ENCODE measurements at regions not wholly inside any gene's neighbourhood (a gene's known extent, or its start where the extent isn't known, plus 50 kb on each side); places are given as distances from the start of the nearest gene placed in this dataset.

DNA sequence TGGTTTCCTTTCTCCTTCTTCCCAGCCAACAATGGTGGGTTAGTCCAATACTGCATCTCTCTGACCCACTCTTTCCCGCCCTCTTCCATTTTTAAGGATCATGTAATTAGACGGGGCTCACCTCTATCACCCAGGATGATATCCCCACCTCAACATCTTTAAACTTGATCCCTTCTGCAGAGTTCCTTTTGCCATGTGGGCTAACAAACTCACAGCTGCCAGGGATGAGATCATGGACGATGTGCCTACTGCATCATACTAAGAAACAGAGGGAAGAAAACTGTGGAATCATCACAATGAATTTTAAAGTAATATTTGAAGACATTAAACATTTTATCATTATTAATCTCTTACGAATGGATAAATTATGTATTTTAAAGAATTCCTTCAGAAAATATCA lies 183.5 kb downstream of the RDH14 start:
- no peak for DNase-seq

DNA sequence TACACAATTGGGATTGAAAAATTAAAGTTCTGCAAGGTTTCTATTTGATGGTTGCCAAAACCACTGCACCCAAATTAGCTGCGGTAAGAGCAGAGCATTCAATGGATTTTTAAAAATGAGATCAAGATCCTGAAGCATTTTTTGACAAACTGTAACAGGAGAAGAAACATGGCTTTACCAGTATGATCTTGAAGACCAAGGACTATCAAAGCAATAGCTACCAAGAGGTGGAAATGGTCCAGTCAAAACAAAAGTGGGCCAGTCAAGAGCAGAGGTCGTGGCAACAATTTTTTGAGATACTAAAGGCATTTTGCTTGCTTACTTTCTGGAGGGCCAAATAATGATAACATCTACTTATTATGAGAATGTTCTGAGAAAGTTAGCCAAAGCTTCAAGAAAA lies 186.8 kb downstream of the RDH14 start:
- DNase-seq = no peak

DNA sequence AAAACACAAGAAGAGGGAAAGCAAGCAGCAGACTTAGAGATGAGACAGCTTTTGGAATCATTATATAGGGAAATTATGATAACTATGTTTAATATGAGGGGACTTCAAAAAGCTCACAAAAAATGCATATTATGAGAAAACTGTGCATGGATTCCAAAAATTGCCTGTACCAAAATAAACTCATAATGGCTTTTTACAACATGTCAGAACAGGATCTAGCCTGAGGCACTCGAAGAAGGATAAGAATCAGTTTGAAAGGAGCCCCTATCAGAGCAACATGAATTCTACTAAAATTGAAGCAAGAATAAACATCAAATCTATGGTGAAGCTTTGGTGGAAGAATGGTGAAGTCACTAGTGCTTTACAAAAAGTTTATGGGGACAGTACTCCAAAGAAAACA lies 187.4 kb downstream of the RDH14 start:
- DNase-seq = no peak

DNA sequence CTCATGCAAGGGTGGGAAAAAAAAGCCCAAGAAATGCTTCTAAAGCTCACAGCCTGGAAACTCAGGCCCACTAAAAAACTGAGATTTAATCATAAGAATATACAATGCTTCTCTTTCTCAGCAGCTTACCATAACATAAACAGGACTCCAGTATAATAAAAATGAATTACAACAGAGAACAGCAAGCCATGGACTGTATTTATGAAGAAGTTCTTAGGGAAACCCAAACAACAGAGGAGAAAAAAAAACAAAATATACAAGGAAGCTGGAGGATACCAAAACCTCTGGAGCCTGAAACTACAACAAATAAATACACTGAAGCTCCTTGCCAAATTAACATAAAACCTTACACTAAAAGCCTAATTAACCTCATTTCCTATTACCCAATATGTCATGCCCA lies 187.8 kb downstream of the RDH14 start:
- DNase-seq = no peak

DNA sequence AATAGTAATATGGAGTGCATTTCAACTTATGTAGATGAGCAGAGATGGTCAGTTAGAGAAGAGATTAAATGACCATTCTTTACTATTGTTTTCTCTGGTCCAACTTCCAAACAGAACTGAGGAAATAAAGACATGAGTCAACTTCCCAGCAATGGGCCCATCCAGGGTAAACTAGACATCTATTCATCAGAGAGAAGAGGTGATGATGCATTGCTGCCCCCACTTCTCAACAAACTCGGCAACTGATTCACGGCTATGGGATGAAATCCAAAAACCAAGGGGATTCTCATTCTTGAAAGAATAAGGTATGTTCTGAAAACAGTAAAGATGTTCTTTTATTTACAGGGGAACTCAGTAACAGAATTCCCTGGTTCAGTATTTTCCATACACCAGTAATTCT lies 190.7 kb downstream of the RDH14 start:
- DNase-seq = no peak

DNA sequence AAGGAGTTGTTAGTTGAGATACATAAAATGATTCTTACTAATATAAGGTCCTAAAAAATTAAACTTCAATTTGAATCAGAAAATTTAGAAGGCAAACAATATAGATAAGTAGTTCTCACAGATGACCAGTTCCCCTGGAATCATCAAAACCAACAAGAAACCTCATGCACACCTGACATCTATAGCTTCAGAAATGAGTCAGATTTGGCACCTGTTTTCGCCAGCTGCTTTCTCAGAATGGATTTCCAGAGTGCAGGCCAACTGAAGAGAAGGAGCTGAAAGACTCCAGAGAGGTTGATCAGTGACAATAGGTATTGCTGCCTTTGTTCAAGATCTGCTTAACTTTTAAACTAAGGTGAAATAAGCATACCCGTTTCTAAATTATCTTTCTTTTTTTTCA lies 192.4 kb downstream of the RDH14 start:
- DNase-seq = no peak

DNA sequence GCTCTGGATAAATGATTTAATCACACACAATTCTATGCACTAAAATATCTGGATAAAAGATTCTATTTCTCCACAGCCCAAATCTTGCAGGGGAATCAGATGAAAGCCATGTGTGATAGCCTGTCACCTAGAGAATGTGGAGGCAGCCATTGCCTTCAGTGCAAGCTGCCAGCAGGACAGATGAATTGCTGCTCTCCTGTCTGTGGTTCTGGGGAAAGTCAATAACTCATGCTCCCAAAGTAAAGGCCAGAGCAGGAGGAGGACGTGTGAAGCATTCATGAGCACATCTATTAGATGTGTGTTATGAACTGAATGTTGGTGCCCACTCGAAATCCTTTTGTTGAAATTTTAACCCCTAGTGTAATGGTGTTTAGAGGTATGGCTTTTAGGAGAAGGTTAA lies 195.1 kb downstream of the RDH14 start:
- DNase-seq = no peak

DNA sequence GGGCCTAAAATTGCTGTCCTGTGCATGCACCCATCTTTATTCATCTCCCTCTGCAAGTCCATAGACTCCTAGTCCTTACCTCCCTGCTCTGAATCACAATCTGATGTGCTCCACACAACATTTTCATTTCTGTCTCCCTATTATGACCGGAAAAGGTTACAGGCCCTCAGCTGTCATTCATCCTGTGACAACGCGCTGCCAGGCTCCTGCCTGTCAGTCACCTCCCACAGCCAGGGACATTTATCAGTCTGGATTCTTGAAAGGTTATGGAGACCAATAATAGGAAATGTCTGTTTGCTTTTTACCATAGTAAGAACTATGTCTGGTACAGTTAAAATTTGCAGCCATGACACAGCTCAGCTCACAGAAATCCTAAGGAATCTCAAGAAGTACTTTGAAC lies 197.1 kb downstream of the RDH14 start:
- no peak for DNase-seq

DNA sequence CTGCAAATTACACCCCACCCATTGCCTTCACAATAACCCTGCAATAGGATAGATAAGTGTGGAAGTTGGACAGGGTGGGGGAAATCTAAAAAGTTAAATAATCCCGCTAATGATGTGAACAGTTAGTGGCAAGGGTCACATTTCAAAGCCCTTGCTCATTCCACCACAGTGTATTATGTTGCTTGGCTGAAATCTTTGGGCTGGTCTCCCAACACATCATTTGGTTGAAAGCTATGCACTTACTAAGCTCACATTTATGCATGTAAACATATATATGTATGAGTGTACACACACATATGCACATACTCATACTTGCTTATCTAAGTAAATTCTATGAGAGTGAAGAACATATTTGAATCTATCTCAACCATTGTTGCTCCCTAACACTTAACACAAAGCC lies 197.8 kb downstream of the RDH14 start:
- no peak for DNase-seq

DNA sequence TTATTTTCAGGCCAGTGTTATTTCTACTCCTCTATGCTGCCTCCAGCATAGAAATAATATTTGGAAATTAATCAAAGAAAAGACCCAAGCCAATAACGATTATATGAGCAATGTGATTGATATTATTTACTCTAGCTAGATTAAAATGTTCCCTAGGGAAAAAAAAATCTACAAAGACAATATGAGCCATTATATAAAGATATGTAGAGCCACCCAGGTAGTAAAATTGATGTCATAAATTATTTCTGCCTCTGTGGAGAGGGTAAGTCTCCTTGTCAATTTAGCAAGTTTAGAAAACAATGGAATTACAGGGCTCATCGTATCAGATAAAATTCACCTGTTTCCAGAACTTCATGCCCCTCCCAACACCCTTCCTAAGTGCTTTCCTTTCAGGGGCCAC lies 202.9 kb downstream of the RDH14 start:
- no peak for DNase-seq

DNA sequence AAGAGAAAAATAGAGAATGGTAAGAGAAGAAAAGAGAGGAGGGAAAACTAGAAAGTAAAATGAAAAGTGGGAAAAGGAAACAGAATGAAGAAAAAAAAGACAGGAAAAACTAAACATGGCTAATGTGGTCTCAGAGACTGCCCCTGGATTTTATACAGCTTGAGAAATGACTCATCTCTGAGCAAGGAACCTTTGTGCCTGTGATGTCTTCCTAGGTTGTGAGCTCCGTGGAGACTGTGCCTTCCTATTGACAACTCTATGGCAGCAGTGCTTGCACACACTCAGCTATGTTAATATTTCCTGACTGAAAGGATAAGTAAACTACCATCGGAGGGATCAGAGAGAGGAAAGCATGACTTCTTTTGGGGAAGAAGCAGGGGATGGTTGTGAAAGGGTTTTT lies 203.8 kb downstream of the RDH14 start:
- no peak for DNase-seq

DNA sequence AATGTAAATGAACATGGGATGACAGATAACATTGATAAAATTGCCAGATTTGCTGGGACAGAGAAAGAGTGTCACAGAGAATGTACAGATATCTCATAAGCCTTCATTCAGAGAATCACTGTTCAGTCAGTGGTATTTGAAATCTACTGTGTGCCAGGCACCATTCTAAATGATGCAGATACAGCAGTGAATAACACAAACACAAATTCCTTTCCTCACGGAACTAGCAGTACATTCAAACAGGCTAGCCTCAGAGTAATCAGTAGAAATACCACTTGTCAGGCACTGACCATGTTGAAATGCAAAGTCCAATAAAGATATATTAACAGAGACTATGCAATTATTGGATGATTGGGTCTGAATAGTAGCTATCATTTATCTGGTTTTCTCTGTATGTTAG lies 211.0 kb downstream of the RDH14 start:
- no peak for DNase-seq

DNA sequence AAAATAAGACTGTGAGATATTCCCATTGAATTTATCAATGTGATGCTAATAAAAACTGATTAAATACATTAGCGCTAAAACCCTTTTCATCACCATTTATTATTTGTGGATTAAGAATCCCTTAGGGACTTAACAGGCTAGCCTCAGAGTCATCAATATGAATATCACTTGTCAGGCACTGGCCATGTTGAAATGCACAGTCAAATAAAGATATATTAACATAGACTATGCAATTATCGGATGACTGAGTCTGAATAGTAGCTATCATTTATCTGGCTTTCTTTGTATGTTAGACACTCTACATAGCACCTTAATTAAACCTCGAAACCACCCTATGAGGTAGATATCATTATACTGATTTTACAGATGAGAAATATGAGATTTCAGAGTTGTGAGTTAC lies 213.6 kb downstream of the RDH14 start:
- no peak for DNase-seq

DNA sequence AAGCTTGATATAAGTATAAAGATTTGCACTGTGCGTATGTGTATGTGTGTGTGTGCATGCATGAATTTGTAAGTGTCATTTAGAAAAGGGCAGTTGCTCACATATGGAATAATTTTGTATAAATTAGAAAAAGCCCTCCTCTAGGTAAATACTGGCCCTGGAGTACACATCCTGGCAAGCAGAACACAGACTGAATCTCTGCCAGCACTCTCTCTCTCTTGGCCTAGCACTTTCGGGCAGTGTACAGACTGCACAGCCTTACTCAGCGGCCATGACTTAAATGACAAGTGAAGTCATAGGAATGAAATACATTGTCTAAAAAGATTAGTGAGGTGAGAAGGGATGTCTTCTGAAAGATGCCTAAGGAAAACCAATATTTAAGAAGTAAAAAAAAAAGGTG lies 214.1 kb downstream of the RDH14 start:
- no peak for DNase-seq

DNA sequence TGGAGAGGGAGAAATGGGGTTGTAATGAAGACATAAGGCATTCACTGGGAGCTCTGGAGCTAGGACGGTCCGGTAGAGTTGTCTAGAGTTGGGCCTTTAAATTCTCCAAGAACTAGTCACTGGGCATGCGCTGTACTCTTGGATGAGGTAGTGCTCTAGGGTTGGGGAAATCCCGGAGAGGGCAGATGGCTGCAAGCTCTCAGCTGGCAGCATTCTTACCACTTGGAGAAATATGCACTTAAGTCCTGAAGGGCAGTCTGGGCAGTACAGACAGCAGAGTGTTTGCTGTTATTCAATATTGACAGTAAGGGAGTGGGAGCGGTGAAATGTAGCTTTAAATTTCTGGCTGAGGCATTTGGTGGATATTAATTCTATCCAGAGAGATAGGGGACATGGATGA lies 214.6 kb downstream of the RDH14 start:
- no peak for DNase-seq

DNA sequence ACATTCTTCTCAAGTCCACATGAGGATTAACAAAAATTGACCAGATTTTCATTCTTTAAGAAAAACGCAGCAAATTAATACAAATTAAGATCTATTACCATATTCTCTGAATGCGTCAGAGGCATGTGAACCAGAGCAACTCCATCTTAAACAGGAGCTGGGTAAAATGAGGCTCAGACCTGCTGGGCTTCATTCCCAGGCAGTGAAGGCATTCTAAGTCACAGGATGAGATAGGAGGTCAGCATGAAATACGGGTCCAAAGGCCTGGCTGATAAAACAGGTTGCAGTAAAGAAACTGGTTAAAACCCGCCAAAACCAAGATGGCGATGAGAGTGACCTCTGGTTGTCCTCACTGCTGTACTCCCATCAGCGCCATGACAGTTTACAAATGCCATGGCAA lies 217.6 kb downstream of the RDH14 start:
- DNase-seq = no peak

DNA sequence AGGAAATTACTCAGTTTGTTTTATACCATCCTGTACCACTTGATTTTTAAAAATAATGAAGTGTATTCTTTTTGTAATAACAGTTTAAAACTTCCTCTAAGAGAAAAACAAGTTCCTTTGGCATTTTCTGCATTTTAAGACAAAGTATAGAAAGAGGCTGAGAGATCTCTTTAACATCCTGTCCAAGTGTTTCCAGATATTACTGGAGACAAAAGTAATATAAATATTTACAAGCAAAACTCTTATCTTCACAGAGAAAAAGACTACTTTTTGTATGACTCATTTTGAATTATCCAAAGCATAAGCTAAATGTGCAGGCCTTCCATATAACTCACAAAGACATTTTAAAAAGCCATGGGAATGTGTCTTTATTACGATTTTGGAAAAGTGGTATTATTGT lies 221.1 kb downstream of the RDH14 start:
- DNase-seq = no peak

DNA sequence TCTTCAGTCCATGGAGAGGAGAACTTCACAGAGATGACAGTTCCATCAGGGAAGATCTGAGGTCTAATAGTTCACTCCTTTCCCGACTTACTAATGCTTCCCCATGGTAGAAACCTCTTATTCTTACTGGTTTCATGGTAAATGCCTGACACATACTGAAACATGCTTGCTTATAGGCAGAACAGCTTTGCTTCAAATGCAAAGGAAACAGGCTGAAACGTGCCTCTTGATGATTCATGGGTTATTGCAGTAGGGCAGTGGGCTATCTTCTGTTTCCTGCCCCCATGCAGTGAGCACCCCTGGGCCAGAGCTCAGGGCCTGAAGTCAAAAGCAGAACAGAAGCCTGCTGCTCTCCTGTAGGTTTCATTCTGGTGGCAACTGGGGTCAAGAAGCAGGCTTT lies 223.5 kb downstream of the RDH14 start:
- DNase-seq = no peak

DNA sequence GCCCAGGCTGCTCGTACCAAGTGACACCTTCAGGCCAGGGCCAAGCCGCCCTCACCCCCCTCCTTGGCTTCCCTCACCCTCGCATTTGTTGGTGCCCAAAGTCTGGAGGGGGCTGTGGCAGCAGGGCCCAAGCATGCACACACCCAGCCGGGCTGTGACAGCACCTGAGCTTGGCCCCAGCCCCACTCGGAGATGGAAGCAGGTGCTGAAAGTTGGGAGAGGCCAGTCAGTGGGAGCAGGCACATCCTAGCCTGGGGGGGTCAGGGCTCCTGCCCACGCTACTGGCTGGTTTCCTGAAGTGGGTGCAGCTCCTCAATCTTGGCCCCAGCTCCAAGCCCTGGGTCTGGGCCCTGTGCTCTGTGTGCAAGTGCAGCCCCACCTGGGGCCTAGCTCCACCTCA lies 228.0 kb downstream of the RDH14 start:
- no peak for DNase-seq

DNA sequence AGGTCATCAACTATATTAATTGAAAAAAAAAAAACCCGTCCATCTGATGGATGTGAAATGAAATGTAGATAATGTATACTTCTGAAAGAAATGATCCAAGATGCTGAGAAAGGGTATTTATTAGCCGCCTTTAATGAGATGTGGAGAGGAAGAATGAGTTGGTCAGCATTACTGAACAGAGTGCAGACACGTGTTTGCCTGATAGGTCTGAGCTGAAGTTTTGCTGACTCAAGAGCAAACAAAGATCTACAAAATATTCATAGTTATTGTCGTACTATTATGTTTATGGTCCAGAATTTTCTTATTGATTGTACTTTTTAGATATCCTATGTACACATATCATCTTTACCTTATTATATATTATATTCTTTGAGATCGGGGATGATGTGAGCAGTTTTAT lies 235.3 kb downstream of the RDH14 start:
- DNase-seq = no peak

DNA sequence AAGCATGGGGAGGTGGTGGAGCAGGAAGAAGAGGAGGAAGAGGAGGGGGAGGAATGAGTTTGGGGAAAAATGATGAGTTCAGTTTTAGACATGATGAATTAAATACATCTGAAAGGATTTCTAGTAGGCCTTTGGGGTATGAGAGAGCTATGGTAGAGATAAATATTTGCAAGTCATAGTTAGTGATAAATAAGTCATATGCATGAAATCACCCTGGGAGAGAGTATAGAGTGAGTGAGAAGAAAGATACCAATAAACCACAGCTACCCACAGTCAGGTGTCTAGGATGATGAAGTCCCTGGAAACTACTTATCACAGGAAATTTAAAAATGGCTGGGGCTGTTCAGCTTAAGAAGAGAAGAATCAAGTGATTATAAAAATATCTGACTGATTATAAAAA lies 240.5 kb downstream of the RDH14 start:
- DNase-seq = no peak

DNA sequence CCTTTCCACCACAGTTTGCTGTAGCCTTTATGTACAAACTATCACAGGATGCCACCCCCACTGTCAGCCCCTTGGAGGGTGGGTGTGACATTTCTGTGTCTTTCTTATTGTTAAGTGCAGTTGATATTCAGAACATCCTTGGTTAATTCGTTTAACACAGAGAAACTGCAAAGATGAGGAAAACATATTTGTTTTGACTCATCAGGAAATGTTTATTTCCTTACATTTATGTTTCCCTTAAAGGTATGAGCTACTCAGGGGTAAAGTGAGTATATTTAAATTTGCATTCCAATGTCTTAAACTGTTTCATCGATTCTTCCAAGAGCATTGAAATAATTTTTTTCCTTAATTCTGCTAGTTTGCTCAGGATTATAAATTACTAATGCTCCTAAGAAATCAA lies 243.4 kb downstream of the RDH14 start:
- DNase-seq = no peak

DNA sequence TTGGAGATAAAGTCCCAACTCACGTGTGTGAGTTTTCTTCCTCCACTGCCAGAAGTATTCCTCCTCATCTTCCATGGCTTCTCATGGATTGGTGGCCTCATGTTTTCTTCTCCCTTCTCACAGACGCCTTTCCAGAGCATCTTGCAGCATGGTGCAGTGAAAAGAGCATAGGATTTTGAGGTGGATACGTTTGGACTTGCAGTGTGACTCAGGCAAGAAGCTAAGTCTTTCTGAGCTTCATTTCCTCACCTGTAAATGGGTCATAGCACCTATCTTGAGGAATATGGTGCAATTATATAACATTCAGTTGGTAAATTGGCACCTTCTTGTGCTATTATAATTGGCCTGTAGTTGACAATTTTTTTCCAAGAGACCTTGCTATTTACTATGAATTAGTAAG lies 247.6 kb downstream of the RDH14 start:
- DNase-seq = no peak

DNA sequence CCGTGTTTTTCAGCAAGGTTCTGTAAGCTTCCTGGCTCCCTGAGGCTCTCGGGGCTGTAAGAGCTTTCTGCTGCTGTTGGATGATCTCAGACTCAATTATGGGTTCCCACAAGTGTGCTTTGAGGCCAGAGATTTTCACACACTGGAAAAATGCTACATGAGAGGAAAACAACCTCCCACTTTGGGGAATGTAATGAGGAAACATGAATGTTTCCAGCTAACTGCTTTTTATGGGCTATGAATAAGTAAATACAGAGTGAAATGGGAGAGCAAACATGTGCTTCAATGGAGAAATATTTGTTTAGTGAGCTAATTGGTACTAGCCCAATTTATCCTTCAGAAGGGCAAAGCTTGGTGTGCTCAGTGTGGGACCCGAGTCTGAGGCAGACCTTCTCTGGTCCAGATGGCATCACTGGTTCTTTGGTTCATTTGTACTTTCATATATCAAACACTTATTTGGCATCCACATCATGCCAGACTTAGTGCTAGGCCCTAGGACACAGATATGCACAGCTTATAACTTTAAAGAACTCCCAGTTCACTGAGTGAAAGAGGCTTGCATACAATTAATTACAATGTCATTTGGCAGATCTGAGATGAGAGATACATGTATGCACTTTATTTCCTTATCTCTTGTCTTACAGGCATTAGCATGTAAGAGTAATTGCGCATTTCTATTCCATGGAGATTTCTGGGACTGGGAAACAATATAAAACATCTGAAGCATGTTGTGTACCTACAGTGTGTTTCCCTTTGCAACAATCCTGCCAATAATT lies 248.8 kb downstream of the RDH14 start:
- DNase-seq = no peak

DNA sequence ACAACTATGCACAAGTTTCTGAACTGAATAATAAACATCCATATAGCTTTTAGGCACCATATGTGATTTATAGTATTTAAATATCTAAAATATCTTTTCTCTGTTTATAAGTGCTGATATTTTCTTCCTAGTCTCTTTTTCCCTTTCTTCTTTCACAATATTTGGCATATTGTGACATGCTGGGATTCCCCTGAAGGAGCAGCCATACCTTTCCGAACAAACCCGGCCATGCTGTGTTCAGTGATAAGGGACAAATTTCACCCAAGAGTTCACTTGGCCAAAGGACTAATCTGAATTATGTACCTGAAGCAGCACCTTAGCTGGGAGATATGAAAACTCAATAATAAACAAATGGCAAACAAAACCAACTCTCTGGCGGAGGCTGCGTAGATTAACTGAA lies 250.8 kb downstream of the RDH14 start:
- DNase-seq = no peak

DNA sequence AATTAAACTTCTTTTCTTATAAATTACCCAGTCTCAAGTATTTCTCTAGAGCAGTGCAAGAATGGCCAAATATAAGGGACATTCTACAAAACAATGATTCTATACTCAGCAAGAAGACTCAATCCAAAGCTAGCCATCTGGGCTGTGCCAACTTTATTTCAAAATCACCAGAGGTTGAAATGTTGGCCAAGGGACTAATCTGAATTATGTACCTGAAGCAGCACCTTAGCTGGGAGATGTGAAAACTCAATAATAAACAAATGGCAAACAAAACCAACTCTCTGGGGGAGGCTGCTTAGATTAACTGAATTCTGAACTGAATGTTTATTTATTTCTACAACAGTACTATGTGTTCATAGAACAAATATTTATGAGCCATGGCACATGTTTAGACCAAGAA lies 251.3 kb downstream of the RDH14 start:
- DNase-seq = no peak
